OCI-LY1 (cell line): ENCODE measurements at regions not wholly inside any gene's neighbourhood (a gene's known extent, or its start where the extent isn't known, plus 50 kb on each side); places are given as distances from the start of the nearest gene placed in this dataset.

Source experiments
- EZH2 ChIP-seq: fragments of 200-600 bp; sonication (generic), shearing (Covaris generic); IDR thresholded peaks from 2 replicates; pipeline ENCODE4 v1.8.0; 2017; ENCODE audit warnings: borderline replicate concordance, mixed run types, mild to moderate bottlenecking, antibody characterized with exemption, low read length, moderate library complexity, mixed read lengths
- TF ChIP-seq, protein P1 (sequence below): fragments of 200-600 bp; sonication (generic), shearing (Covaris generic); IDR thresholded peaks from 2 replicates; pipeline ENCODE4 v1.5.1; 2017; ENCODE audit warnings: mild to moderate bottlenecking, antibody characterized with exemption, low read length, moderate library complexity, mixed read lengths

DNA sequence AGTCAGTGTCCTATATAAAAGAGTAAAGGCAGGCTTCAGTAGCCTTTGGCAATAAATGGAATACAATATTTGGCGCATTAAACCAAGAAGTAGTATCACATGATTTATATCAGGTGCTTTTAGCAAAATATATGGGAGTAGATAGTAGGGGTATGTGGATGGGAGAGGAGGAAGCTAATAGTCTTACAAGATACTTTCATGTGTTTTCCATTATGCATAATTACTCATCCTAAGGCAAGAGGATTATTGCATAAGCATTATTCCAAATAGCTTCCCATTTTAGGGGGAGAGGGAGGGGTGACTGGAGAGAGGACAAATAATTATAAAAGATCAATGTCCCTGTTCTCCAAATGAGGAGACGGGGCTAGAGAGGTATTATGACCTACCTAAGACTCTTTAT is 104.3 kb downstream of the DUSP6 start:
- TF ChIP-seq, protein P1, sequence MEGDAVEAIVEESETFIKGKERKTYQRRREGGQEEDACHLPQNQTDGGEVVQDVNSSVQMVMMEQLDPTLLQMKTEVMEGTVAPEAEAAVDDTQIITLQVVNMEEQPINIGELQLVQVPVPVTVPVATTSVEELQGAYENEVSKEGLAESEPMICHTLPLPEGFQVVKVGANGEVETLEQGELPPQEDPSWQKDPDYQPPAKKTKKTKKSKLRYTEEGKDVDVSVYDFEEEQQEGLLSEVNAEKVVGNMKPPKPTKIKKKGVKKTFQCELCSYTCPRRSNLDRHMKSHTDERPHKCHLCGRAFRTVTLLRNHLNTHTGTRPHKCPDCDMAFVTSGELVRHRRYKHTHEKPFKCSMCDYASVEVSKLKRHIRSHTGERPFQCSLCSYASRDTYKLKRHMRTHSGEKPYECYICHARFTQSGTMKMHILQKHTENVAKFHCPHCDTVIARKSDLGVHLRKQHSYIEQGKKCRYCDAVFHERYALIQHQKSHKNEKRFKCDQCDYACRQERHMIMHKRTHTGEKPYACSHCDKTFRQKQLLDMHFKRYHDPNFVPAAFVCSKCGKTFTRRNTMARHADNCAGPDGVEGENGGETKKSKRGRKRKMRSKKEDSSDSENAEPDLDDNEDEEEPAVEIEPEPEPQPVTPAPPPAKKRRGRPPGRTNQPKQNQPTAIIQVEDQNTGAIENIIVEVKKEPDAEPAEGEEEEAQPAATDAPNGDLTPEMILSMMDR = no peak
- no peak for TF ChIP-seq EZH2
